Skeletal muscle satellite cell (primary cell): ENCODE measurements at regions not wholly inside any gene's neighbourhood (a gene's known extent, or its start where the extent isn't known, plus 50 kb on each side); places are given as distances from the start of the nearest gene placed in this dataset.

ENCODE experiments used
- H3K27me3 ChIP-seq: 2 replicates; pipeline ENCODE4 v1.7.0; 2013; ENCODE audit warnings: low read length; ENCODE audit not compliant: control insufficient read depth, insufficient read depth
- H3K36me3 ChIP-seq: 2 replicates; pipeline ENCODE4 v1.7.0; 2013; ENCODE audit warnings: mild to moderate bottlenecking, control low read depth, low read length; ENCODE audit not compliant: insufficient read depth
- H3K4me1 ChIP-seq: 2 replicates; pipeline ENCODE4 v1.7.0; 2013; ENCODE audit warnings: low read length; ENCODE audit not compliant: control insufficient read depth, insufficient read depth
- H3K4me2 ChIP-seq: 2 replicates; pipeline ENCODE4 v1.7.0; 2013; ENCODE audit warnings: mild to moderate bottlenecking, low read length
- H3K4me3 ChIP-seq: 2 replicates; pipeline ENCODE4 v1.7.0; 2013; ENCODE audit warnings: low read length
- H3K9ac ChIP-seq: 2 replicates; pipeline ENCODE4 v1.7.0; 2013; ENCODE audit warnings: mild to moderate bottlenecking, low read depth, low read length, moderate library complexity
- H3K9me3 ChIP-seq: replicated peaks from 2 replicates; pipeline ENCODE4 v1.7.0; 2013; ENCODE audit warnings: mild to moderate bottlenecking, control low read depth, low read length

- H3K36me3 ChIP-seq, result no peaks in the 10 kb centered on the region
Observed at GRCh38 chr13:40170982-40171381, 495.5 kb downstream of the FOXO1 start.

DNA sequence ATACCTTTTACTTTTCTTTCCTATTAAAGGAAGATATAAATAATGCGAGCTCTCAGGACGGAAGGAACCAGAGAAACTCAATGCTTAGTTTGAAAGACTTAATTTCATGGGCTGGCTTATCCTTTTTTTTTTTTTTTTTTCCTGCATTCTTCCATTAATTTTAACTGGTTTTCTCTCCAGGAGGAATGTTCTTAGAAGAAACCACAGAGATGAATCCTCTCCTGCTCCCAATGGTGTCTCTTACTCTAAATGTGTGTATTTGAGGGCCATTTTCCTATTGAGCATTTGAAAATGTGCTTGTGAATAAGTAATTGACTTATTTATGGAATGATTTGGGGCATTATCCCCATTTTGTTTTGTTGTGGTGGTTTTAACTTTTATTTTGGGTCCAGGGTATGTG lies 494.9 kb downstream of the FOXO1 start:
- peaks cover 10% of the 10 kb centered on the region for H3K4me1 ChIP-seq
- no peaks in the 10 kb centered on the region for H3K27me3 ChIP-seq
- H3K36me3 ChIP-seq, result no peaks in the 10 kb centered on the region
- no peaks in the 10 kb centered on the region for H3K9me3 ChIP-seq
- H3K4me2 ChIP-seq, result no peak overlapping the region
- no peak overlapping the region for H3K4me3 ChIP-seq
- H3K9ac ChIP-seq, result no peak overlapping the region

More at GRCh38 chr13:40170982-40171381, 495.5 kb downstream of the FOXO1 start:
- peaks cover 10% of the 10 kb centered on the region for H3K4me1 ChIP-seq
- H3K9me3 ChIP-seq, result no peaks in the 10 kb centered on the region
- no peak overlapping the region for H3K9ac ChIP-seq
- H3K27me3 ChIP-seq, result no peaks in the 10 kb centered on the region
- H3K4me3 ChIP-seq, result no peak overlapping the region
- no peak overlapping the region for H3K4me2 ChIP-seq

GRCh38 chr13:40172149-40172591 lies 494.3 kb downstream of the FOXO1 start:
- Histone ChIP-seq H3K9me3 (no peaks in the 10 kb centered on the region), H3K4me2 (no peak overlapping the region), H3K9ac (no peak overlapping the region), H3K27me3 (no peaks in the 10 kb centered on the region), H3K4me3 (no peak overlapping the region), H3K36me3 (no peaks in the 10 kb centered on the region), H3K4me1 (peaks cover 10% of the 10 kb centered on the region)

DNA sequence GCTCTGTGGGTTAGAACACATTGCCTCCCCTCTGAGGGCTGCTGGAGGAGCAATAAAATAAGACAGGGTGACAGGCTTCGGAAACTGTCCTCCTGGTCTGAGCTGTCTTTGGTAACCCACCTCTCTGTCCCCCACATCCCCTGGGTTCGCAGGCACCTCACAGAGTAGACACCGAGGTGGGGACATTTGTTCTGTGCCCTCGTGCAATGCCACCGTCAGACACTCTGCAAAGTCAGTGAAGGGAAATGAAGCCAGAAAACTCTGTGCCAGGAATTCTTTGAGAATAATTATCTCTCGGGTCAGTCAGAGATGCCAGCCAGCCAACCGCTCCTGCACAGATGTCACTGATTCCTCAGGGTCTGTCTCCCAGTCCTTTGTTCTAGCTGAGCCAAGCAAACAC lies 493.6 kb downstream of the FOXO1 start:
- Histone ChIP-seq H3K4me1 (peaks cover 10% of the 10 kb centered on the region), H3K4me2 (no peak overlapping the region), H3K4me3 (no peak overlapping the region), H3K9me3 (no peaks in the 10 kb centered on the region), H3K36me3 (no peaks in the 10 kb centered on the region), H3K27me3 (no peaks in the 10 kb centered on the region), H3K9ac (no peak overlapping the region)

- Histone ChIP-seq H3K9me3 (no peaks in the 10 kb centered on the region), H3K4me3 (no peak overlapping the region), H3K27me3 (no peaks in the 10 kb centered on the region), H3K36me3 (no peaks in the 10 kb centered on the region), H3K9ac (no peak overlapping the region), H3K4me2 (no peak overlapping the region), H3K4me1 (peaks cover 5% of the 10 kb centered on the region)
Observed at GRCh38 chr13:40175639-40176038, 490.8 kb downstream of the FOXO1 start.

GRCh38 chr13:40176242-40176641 lies 490.2 kb downstream of the FOXO1 start:
- Histone ChIP-seq H3K4me1 (peaks cover 6% of the 10 kb centered on the region), H3K9ac (no peak overlapping the region), H3K27me3 (no peaks in the 10 kb centered on the region), H3K4me3 (no peak overlapping the region), H3K4me2 (no peak overlapping the region), H3K36me3 (no peaks in the 10 kb centered on the region), H3K9me3 (no peaks in the 10 kb centered on the region)

- H3K4me3 ChIP-seq, result no peak overlapping the region
- no peak overlapping the region for H3K4me2 ChIP-seq
- H3K9me3 ChIP-seq, result no peaks in the 10 kb centered on the region
Observed at GRCh38 chr13:40178130-40178529, 488.3 kb downstream of the FOXO1 start.

GRCh38 chr13:40179445-40180281 lies 486.8 kb downstream of the FOXO1 start:
- H3K9me3 ChIP-seq, result no peaks in the 10 kb centered on the region
- peaks cover 14% of the 10 kb centered on the region for H3K4me1 ChIP-seq
- H3K4me3 ChIP-seq, result no peak overlapping the region
- no peaks in the 10 kb centered on the region for H3K36me3 ChIP-seq
- H3K4me2 ChIP-seq, result no peak overlapping the region
- H3K9ac ChIP-seq, result no peak overlapping the region
- no peaks in the 10 kb centered on the region for H3K27me3 ChIP-seq

More at GRCh38 chr13:40178130-40178529, 488.3 kb downstream of the FOXO1 start:
- no peak overlapping the region for H3K9ac ChIP-seq
- H3K27me3 ChIP-seq, result no peaks in the 10 kb centered on the region
- no peaks in the 10 kb centered on the region for H3K36me3 ChIP-seq
- peaks cover 14% of the 10 kb centered on the region for H3K4me1 ChIP-seq

DNA sequence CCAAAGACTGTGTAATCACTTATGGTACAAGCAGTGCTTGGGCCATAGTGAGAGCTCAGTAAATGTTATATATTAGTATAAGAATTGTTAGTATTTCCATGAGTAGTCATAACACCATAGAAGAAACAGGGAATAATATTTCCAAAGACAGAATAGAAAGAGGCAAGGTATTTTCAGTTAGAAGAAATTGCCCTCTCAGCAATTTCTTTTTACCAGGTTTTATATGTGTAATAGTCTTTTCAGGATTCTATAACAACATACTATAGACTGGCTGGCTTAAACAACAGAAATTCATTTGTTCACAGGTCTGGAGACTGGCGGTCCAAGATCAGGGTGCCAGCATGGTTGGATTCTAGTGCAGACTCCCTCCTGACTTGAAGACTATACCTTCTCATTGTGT lies 485.7 kb downstream of the FOXO1 start:
- Histone ChIP-seq H3K9ac (no peak overlapping the region), H3K4me3 (no peak overlapping the region), H3K4me2 (no peak overlapping the region), H3K27me3 (no peaks in the 10 kb centered on the region), H3K9me3 (no peaks in the 10 kb centered on the region), H3K36me3 (no peaks in the 10 kb centered on the region), H3K4me1 (peaks cover 9% of the 10 kb centered on the region)

- Histone ChIP-seq H3K4me1 (peaks cover 9% of the 10 kb centered on the region), H3K4me3 (no peak overlapping the region)
Observed at GRCh38 chr13:40181203-40181845, 485.1 kb downstream of the FOXO1 start.

GRCh38 chr13:40182591-40182990 lies 483.9 kb downstream of the FOXO1 start:
- no peak overlapping the region for H3K4me3 ChIP-seq
- no peaks in the 10 kb centered on the region for H3K9me3 ChIP-seq
- no peaks in the 10 kb centered on the region for H3K27me3 ChIP-seq
- H3K4me1 ChIP-seq, result peaks cover 9% of the 10 kb centered on the region
- no peaks in the 10 kb centered on the region for H3K36me3 ChIP-seq
- no peak overlapping the region for H3K9ac ChIP-seq
- no peak overlapping the region for H3K4me2 ChIP-seq

More at GRCh38 chr13:40181203-40181845, 485.1 kb downstream of the FOXO1 start:
- Histone ChIP-seq H3K36me3 (no peaks in the 10 kb centered on the region), H3K9me3 (no peaks in the 10 kb centered on the region), H3K4me2 (no peak overlapping the region), H3K9ac (no peak overlapping the region), H3K27me3 (no peaks in the 10 kb centered on the region)
